GM21447 (cell line): ENCODE measurements at regions not wholly inside any gene's neighbourhood (a gene's known extent, or its start where the extent isn't known, plus 50 kb on each side); places are given as distances from the start of the nearest gene placed in this dataset.
"Not testable (repeated sequence)": the region's sequence is repeated elsewhere in the genome, so short reads cannot be mapped to it uniquely, and the experiment has no call there.

Experiments used
- ATAC-seq: cut with Tn5 transposase; IDR thresholded peaks from one replicate; pipeline ENCODE4 v1.9.1; 2021; ENCODE audit not compliant: unreplicated experiment

DNA sequence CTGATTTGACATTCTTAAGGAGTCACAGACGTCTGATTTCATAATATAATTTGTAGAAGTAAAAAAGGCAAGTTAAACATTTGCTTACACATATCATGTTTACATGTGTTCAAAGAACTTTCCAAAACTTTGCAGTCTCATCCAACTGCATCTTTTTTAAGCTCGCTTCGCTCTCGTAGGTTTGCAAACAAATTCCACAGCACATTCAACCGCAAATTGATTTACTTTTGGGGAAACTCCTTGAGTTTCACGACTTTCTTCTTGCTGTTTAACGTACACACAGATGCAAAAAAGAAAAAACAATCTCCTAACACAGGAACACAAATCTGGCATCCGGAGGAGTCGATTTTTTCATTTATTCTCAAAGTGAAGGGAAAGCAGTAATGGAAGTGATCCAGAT is 1149.5 kb downstream of the VRK1 start:
- ATAC-seq: no peak

DNA sequence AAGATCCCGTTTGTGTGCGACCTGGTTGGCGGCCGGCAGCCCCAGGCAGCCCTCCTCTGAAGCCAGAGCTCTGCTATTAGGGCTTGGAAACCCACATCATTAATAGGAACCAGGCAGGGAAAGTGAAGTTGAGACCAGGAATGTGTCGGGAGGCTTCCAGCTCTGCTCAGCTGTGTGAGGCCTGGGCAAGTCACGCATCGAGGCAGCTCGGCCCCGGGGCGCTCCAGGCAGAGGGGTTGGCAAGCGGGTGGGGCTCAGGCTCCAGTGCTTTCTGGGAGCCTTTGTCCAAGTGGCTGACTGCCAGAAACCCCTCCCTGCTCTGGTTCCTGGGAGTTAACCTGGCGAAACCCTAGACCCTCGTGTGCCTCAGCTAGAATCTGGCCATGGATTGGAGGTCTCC is 1151.7 kb downstream of the VRK1 start:
- ATAC-seq: no peak

DNA sequence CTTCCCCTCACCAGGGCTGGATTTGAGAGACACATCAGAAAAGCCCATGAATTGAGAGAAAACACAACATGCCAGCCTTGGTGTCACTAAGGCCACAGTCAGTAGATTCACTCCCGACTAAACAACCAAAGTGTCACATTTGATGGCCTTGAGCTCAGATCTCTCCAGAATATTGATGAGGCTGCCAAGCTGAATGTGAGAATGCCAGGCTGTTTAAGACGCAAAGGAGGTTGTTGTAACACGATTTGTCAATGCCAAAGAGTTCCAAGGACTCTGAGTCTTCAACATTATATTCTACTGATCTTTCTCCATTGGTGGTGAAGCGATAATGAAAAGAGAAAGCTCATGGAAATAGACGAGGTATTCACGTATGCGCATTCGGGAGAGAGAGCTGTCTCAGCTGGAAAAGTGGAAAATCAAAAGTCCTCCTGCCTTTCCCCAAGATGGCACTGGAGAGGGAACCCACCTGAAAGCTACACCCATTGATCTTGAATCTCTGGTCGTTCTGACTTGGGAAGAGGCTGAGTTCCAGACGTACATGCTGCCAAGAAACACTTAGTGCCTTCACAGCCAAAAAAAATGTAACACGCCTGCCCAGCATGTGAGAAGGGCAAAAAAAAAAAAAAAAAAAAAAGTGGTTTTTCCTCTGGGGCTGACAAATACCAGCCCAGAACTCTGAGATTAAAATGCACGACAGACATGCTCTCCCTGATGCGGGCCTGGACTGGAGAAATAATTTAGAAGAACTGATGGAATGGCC is 1159.6 kb downstream of the VRK1 start:
- ATAC-seq: no peak

DNA sequence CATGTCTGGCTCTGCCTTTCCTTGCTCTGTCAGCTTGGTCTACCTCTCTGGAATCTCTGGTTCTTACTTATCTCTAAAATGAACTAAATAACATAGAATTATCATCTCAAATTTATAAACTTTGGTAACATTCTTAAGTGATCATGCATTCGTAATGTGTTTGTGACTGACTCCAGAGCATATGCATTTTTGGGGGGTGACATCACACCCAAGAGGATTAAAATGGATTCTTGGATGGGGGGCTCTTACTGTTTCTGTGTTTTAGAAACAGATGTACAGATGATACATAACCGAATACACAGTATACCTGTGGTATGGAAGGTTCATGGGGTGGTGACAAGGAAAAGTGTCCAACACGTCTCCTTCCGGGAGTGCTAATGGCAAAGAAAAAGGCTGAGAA is 1162.1 kb downstream of the VRK1 start:
- no peak for ATAC-seq

DNA sequence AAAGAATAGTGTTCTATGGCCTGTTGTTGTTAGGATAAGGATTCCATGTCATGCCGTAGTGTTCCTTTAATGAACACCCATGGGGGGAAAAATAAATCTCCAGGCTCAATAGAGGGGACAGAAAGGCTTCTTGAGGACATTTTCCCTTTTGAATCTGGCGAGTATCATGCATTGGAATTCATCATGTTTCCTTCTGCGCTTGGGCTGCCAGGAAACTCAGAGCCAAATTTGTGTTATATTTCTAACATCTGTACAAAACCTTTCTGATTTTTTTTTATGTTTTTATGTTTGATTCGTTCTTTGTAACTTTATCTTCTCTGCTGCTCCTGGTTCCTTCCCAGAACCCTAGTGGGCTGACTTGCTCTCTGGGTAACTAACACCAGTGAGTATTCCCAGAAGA is 1163.3 kb downstream of the VRK1 start:
- no peak for ATAC-seq

DNA sequence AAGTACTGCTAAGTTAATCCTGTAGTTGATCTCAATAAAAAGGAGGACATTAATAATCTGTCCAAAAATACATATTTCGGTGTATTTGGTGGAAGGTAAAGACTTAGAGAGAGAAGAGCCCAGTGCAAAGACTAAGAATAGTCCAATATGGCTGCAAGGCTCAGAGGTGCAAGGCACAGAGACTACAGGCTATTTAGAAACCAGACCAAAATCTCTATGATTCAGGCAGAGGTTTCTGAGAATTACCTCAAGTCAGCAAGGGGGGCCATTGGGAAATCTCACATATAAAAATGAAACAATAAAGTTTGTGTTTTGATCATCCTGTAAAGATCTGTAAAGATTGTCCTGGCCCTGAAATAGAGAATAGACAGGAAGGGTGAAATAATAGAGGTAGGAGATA is 1173.0 kb downstream of the VRK1 start:
- ATAC-seq: no peak

DNA sequence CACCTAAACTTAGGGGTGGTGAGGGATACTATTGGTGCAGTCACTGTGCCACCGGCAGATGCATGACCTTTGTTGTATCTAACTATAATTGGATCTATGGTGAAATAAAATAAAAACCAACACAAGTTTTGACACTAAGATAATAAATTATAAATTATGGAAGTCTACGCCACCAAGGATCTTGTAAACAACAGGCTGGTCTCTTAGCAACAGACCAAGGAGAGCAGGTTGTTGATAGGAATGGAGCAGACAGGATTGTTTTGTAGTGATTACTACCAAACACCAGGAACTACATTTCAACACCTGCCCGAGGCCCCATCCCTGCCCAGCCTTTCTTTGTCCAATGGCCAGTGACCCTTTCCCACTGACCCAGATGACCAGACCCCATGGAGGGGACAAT is 1178.0 kb downstream of the VRK1 start:
- ATAC-seq: no peak

DNA sequence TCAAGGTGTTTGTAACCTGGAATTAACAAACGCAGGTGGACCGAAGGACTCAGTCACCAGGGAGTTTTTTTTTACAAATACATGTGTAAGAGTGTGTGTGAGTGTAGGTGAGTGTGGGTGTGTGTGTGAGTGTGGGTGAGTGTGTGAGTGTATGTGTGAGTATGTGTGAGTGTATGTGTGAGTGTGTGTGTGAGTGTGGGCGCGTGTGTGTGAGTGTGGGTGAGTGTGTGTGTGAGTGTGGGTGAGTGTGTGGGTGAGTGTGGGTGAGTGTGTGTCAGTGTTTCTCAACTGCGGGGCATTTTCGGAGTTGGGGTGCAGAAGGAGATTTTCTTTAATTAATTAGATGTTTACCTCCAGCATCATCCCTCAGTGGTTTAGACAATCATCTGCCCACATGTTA is 1178.8 kb downstream of the VRK1 start:
- no peak for ATAC-seq

DNA sequence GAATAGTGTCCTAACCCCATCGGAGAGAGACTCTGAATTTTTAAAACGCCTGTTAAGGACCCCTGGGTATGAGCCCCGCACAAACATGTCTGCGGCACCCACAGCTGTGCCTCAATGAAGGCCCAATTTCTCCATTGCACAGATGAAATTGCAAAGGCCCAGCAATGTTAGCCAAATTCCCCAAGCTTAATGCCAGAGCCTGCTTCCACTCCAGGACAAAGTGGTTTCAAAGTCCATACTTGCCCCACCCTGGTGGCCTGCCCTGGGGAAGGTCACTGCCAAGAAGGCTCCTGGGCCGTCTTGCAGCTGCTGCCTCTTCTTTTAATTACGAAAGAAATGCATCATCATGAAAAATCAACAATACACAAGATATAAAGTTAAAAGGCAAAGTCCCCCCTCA is 1179.7 kb downstream of the VRK1 start:
- ATAC-seq: no peak

DNA sequence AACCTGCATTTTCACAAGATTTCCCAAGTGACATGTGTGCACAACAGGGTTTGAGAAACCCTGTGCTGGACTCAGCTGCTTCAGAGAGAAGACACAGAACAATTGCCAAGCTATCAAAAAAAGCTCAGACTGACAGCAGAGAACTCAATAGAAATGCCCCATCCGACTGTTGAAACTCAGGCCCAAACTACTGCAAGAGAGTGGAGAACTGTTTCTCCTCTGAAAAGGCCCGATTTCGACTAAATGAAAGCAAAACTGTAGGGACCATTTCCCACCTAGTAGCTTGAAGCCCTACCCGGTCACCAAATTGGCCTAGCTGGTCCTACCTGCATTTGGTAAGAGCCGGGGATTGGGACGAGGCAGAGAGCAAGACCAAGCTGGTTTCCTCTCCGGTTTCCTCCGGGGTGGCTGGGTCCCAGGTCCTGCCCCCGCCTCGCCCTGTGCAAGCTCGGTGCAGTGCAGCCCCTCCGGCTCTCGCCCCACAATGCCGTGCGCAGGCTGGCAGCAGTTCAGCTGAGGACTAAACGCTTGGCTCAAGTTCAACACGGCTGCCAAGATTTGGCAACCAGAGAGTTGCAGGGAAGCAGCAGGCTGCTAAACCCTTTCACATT is 1180.6 kb downstream of the VRK1 start:
- no peak for ATAC-seq

DNA sequence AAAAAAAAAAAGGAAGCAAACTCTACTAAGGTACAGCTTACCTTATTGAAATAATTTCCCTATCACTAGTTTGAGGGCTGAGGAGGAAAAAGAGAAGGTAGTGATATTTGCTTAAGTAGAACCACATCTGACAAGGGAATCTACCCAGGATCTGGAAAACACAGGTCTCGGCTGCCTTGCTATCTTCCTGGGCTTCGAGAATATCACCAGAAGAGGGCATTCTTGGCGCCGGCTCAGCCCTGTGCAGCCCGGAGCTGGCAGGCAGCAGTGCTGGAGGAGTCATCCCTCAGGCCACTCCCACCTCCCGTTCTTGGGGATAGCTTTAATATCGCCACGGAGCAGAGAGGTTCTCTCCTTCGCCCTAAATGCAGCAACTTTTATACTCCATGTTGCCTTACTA is 1181.2 kb downstream of the VRK1 start:
- ATAC-seq: no peak

DNA sequence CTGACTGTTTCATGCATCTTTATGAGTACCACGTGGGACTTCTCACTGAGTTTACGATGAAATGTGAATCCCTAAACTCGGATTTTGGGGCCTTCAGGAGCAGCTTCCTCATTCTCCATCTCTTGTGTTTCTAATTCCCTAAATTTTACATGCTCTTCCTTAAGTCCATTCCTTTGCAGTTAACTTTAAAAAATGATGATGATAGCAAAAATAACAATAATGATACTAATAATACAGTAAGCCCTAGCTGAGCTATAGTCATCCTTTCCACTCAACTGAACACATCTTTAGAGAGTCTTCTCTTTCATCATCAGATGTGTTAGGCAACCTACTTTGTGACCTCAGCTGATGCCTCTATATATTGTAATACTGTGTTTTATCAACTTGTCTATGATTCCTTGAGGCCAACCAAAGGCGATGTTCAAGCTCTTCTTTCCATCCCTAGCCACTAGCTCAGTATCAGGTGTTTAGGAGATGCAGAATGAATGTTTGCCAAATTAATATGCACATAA is 1196.4 kb downstream of the VRK1 start:
- no peak for ATAC-seq

DNA sequence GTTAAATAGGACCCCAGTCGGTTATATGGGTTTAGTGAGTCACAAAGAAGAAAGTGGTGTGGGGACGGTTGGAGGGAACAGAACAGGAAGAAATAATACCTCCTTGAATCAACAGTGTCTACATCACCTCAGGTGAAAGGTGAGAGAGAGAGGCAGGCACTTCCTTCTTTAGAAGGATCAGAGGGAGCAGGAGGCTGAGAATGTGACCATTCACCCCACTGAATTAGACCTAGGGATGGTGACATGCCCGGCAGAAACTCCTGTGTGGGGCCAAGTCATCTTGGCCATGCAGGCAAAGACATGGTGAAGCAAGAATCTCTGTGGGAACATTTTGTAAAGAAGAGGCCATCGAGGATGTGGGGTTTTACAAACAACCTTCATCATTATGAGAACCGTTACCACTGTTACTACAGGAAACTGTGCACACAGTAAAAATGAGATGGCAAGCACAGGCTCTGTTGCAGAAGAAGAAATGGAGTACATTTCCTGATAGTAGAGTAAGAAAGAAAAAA is 1196.9 kb downstream of the VRK1 start:
- ATAC-seq: no peak

DNA sequence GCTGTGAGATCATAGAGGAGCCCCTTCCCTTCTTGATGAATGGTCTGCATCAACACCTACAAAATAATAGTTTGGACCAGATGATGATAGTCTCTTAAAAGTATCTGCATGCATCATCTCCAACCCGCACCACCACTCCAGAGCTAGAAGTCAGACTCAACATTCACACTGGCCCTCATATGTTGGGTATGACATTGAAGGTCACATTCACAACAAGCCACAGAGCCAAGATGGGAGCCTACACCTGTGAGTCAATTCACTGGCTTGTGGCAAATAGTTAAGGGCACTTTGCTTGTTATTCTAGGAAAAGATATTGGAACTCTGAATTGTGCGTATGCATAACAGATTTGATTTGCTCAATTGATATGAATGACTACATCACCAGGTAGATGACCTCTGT is 1197.9 kb downstream of the VRK1 start:
- no peak for ATAC-seq

DNA sequence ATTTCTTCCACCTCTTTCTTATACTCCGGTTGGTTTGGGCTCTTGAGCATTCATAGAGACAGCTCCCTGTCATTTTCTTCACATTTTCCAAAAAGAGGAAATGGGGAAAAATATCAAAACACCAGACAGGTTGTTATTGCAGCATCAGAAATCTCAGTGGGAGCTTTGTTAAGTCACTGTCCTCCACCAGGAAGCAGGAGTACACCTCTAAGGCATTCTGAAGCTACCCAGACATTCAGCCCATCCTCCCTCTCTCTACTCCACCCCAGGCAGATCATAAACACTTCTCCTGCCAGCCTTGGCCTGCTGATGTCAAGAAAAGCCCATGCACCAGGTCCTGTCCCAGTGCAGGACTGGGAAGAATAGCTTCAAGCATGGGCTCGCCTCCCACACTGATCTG is 1198.3 kb downstream of the VRK1 start:
- no peak for ATAC-seq

DNA sequence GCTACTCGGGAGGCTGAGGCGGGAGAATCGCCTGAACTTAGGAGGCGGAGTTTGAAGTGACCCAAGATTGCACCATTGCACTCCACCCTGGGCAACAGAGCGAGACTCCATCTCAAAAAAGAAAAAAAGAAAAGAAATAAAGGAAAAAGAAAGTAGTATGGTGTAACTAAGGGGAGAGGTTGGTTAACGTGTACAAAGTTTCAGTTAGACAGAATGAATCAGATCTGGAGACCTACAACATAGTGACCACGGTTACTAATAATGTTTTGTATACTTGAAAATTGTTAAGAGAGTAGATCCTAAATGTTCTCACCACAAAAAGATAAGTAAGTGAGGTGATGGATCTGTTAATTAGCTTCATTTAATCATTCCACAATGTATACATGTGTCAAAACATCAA is 1208.8 kb downstream of the VRK1 start:
- ATAC-seq: no peak

DNA sequence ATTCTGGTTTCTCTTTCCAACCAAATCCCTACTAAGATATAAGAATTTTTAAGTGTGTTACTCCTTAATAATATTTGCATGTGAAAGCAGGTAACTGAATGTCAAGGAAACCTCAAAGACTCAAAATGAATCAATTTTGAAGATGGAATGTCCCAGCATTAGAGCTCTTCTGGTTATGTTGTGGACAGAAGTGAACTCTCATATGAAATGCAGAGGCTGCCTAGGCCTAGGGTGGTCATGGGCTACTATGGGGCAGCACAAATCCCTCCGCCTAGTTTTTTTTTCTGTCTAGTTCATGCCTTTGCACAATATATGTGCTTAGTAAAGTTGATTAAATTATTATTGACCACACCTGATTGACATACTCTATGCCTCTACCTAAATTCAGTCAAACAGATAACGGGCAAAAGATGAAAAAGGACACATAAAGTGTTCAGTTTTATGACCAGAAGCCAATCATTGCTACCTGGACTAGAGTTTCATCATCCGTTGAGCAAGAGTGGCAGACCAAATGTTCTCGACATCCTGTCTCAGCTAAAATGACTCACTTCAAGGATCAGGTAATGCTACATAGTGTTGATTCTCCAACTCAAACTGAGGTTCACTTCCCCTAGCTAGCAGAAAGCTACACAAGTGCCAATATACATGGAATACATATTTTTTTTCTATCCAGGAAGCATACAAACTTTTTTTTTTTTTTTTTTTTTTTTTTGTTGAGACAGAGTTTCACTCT is 1211.4 kb downstream of the VRK1 start:
- ATAC-seq: no peak

DNA sequence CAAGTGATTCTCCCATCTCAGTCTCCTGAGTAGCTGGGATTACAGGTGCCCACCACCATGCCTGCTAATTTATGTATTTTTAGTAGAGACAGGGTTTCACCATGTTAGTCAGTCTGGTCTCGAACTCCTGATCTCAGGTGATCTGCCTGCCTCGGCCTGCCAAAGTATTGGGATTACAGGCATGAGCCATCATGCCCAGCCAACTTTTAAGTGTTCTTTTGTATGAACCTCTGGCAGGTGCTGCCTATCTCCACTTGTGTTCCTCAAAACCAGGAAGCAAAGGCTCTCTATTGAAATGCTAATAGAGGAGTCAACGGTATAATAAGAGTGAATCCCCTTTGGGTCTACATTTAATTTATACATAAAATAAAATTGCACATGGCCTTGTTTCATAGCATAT is 1212.0 kb downstream of the VRK1 start:
- ATAC-seq: not testable (repeated sequence)

DNA sequence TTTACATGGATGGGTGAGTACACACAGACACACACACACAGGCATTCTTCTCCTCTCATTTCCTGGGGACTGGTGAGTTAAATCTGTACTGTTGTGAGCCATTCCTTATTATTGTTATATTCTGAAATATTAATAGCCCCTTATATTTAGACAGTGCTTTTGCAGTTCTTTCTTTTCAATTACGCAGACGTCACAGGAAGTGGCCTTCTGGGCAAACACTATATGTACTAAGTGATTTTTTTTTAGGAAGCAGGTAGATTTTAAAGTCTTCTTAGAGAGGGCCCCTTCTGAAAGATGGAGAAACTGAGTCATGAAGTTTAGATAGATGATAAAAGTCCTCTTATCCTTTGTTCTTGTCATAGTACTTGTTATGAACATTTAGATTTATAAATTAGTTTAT is 1213.6 kb downstream of the VRK1 start:
- no peak for ATAC-seq

DNA sequence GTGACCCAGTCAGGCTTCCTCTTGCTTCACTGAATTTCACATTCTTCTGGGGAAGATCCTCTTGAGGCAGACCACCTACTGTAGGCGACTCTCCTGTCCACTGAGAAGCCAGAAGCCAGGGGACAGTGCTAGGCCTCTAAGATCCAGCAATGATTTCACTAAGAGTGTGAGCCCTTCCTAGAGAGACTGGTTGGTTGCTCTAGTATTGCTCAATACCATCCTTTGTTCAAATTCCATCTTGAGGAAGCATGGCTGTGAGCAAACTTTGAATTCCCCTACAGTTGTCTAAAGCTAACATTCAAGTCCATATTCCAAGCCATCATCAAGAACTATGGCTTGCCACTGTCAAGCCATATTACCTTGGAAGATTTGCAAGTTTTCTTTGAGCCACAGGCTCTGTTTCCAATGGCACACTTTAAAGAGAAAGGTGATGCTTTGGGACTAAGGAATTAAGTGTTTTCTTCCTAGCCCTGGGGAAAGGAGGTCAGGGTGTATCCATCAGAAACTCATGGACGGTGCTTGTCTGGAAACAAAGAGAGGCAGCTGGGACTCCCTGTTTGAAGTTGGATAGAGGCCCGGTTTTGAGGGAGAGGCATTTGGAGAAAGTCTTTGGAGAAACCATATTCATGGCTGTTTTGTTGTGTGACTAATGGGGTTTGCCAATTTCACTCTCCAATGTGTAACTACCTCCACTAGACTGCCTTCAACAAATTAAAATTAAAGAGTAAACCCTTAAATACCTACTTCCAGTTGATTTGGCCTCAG is 1217.9 kb downstream of the VRK1 start:
- ATAC-seq: no peak

DNA sequence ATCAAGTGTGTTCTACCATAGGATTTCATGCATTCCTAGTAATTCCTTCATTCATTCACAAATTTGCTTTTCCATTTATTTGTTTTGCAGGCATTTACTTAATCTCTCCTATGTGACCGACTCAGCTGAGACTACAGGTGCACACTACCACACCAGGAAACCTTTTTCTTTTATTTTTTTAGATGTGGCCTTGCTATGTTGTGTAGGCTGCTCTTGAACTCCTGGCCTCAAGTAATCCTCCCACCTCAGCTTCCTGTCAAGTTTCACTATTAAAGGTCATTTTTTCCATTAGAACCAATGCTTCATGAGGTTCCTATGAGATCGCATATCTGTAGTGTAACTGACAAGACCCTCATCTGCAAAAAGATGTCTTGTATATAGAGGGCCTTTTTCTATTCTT is 1218.7 kb downstream of the VRK1 start:
- no peak for ATAC-seq
